HG03196 (cell line): ENCODE measurements at regions not wholly inside any gene's neighbourhood (a gene's known extent, or its start where the extent isn't known, plus 50 kb on each side); places are given as distances from the start of the nearest gene placed in this dataset.
"Not testable (repeated sequence)": the region's sequence is repeated elsewhere in the genome, so short reads cannot be mapped to it uniquely, and the experiment has no call there.

Experiments
- ATAC-seq: cut with Tn5 transposase; IDR thresholded peaks from one replicate; pipeline ENCODE4 v1.9.1; 2021; ENCODE audit not compliant: unreplicated experiment

- no peak for ATAC-seq
Observed at GRCh38 chr5:69004127-69004526, 89.7 kb upstream of the SLC30A5 start.

GRCh38 chr5:69004676-69005075 is 89.1 kb upstream of the SLC30A5 start:
- ATAC-seq: no peak

DNA sequence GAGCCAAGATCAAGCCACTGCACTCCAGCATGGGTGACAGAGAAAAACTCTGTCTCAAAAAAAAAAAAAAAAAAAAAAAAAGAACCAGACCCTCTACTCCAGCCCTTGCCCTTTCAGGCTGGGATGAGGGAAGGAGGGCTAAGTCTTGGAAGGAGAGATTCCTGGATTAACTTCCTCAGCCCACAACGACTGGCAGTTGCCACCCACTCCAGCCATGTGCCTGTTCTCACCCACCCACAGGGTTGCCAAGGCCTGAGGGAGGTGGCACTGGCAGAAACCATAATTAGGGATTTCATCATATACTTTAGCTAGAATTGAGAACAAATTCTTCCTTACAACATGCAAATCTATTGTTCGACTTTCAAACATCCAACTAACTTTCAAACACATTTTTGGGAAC is 87.8 kb upstream of the SLC30A5 start:
- no peak for ATAC-seq

- ATAC-seq: no peak
Observed at GRCh38 chr5:69007163-69007562, 86.7 kb upstream of the SLC30A5 start.

- ATAC-seq: peak; percentile 68
Observed at GRCh38 chr5:69007726-69008368, 86.0 kb upstream of the SLC30A5 start.

- ATAC-seq: no peak
Observed at GRCh38 chr5:69010476-69010875, 83.3 kb upstream of the SLC30A5 start.

- ATAC-seq: no peak
Observed at GRCh38 chr5:69011910-69012309, 81.9 kb upstream of the SLC30A5 start.

DNA sequence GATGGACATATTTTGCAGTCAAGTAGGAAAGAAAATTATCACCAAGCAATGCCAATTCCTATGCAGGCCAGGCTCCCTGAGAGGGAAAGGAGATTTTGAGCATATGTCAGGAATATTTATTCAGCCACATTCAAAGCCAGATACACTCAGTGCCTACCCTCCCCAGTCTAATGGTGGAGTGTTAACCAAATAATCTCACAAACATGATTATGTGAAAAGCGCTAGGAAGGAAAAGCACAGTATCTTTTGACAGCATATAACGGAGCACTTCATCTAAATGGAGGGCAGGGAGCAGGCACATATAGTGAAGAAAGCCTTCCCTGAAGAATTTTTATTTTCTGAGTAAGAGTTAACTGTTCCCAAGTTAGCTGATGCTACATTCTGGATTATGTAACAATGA is 80.3 kb upstream of the SLC30A5 start:
- ATAC-seq: no peak

- ATAC-seq: not testable (repeated sequence)
Observed at GRCh38 chr5:69014007-69014406, 79.8 kb upstream of the SLC30A5 start.

- ATAC-seq: no peak
Observed at GRCh38 chr5:69019668-69020375, 74.0 kb upstream of the SLC30A5 start.

DNA sequence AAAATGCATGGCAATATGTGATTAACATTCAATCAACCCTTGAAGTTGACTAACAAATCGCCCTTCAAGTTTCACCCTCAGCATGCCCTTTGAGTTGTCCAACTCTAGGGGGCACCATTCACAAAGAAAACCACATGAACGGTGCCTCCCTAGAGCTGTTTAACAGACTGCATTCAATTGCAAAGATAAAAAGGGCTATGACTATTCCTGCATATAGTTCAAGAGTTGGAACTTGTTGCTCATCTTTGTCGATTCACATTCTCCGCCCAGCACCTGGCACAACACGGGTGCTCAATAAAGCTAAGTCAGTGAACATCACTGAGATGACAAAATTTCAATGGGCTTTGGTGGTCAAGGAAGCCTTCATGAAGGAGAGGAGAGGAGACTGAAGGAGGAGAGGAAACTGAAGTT is 69.6 kb upstream of the SLC30A5 start:
- ATAC-seq: no peak

GRCh38 chr5:69029292-69029691 is 64.5 kb upstream of the SLC30A5 start:
- no peak for ATAC-seq

DNA sequence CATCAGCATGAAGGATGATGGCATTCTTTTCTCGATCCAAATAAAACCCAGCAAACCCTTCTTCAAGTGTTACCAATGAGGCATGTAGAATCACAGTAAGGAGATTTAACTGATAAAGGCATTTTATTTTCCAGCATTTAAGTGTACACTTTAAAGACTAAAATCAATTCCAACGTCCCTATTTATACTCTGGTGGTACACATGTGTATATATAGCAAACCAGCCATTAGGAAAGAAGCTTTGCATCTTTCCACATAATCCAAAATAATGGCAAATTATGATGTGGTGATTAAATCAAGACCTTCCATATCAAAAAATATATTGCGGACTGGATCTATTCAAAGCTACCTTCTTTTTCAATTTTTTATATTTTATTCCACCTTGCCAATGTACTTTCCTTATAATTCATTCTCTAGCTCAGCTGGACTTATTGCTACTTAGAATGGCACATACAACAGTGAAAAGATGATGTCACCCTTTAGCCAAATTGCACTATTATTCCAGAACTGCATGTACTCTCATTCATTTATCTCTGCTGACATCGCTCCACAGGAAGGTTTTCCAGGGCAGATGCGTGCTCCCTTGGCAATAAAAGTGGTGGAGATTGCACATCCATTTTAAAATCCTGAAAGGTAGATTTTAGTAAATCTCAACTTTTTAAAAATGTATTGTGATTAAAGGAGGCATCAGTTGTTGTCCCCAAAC is 63.3 kb upstream of the SLC30A5 start:
- ATAC-seq: no peak

DNA sequence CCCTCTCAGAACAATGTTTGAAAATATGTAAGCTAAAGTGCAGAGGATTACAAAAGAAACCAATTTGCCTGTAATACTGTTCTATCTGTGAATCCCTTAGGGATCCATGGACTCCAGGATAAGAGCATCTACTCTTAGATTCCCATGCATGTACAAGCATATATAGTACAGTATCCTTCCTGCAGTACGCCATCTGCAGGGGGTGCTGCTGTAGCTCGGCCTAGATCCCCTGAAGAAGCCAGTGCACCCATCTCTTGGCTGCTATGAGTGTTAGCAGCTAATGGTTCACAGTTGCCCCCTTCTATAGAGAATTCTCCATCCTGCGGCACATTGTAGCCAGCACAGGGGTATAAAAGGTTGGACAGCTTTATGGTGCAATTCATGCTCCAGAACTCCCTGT is 61.8 kb upstream of the SLC30A5 start:
- ATAC-seq: no peak

- no peak for ATAC-seq
Observed at GRCh38 chr5:69033690-69034089, 60.1 kb upstream of the SLC30A5 start.

- ATAC-seq: no peak
Observed at GRCh38 chr5:69034898-69035297, 58.9 kb upstream of the SLC30A5 start.

GRCh38 chr5:69035665-69036064 is 58.1 kb upstream of the SLC30A5 start:
- no peak for ATAC-seq

DNA sequence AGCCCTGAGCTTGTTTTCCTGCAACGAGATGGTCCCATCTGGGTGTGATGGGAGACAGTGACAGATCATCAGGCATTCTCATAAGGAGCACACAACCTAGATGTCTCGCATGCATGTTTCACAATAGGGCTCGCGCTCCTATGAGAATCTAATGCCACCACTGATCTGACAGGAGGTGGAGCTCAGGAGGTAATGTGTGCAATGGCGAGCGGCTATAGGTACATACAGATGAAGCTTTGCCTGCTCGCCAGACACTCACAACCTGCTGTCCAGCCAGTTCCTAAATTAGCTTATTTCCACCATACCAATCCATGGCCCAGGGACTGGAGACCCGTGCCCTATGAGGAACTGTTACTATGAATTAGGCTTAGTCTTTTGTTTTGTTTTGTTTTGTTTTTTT is 55.3 kb upstream of the SLC30A5 start:
- ATAC-seq: no peak

GRCh38 chr5:69039829-69040228 is 54.0 kb upstream of the SLC30A5 start:
- no peak for ATAC-seq

GRCh38 chr5:69042500-69042899 is 51.3 kb upstream of the SLC30A5 start:
- peak; percentile 17 for ATAC-seq

DNA sequence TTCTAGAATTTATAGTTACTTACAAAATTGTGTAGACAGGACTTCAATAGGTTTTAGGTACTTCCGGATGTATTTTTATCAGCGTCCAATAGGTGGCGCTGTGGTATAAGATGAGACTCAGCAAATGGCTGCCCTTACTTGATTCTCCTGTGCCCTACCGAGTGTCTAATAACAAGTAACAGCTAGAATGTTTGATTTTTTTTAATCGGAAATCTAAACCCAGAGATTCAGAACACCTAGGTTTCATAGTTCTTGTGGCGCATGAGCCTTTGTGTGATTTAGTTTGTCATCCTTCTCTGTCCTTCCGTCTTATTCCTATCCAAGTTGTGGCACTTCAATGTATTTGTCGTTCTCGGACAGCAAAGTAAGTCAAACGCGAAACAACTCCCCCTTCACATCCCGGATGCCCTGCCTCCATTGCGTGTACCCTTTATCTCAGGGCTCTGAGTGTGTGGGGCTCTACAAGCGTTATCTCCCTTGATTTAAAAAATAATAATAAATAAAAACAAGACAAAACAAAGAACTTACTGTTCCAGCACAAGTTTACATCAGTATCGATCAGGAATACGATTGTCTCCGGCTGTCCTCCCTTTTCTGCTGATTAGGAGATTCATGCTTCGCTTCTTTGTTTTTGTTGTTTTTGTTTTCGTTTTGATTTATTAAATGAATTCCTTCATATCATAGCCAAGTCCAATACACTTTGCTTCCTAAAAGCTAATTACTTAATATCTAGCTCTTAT is 50.7 kb upstream of the SLC30A5 start:
- ATAC-seq: peak; percentile 87

DNA sequence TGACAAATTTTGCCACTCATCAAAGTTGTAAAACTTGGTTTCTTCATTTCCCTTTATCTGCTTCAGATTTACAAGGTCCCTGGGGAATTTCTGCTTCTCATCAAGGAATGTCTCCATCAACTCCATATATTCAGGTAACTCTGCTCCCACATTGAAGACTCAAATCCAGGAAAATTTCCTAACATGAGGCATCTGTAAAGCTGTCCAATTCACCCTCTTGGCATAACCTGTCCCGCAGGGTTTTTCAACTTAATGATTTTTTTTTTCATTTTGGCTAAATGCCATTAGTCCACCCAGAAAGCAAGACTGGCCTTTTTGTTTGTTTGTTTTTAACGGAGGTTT is 50.2 kb upstream of the SLC30A5 start:
- ATAC-seq: no peak
